GM12878 (cell line): ENCODE measurements at regions not wholly inside any gene's neighbourhood (a gene's known extent, or its start where the extent isn't known, plus 50 kb on each side); places are given as distances from the start of the nearest gene placed in this dataset.

ENCODE experiments used
- ATAC-seq: fragments of 200-7000 bp; cut with Tn5 transposase; 3 replicates; pipeline ENCODE4 v1.9.1; 2020; ENCODE audit warnings: mild to moderate bottlenecking, moderate library complexity
- BruUV-seq: library from RNA; stranded (reverse); fragments of 400-500 nt; replicated peaks from 2 replicates; lab custom pipeline; 2021; lab: Mats Ljungman, UMichigan
- CTCF ChIA-PET: fragments of 300-600 bp; sonication (Branson Sonifier 250); formaldehyde crosslinking; extraction: SDS; loops from one replicate; lab custom pipeline; 2021; ENCODE audit warnings: inconsistent platforms; lab: Yijun Ruan, JAX
- POLR2A ChIA-PET: fragments of 350-600 bp; formaldehyde crosslinking; extraction: SDS; loops from one replicate; lab custom pipeline; 2021; ENCODE audit warnings: inconsistent platforms; lab: Charles Lee
- RAD21 ChIA-PET: fragments of 300-600 bp; sonication (Branson Sonifier 250); formaldehyde crosslinking; loops from one replicate; lab custom pipeline; 2023; ENCODE audit warnings: antibody characterized with exemption; ENCODE audit not compliant: unreplicated experiment; lab: Charles Lee
- SMC1A ChIA-PET: fragments of 300-600 bp; sonication (Branson Sonifier 250); formaldehyde crosslinking; loops from one replicate; lab custom pipeline; 2023; ENCODE audit not compliant: unreplicated experiment, uncharacterized antibody; lab: Charles Lee
- DNase-seq: peaks from one replicate; pipeline ENCODE4 v3.0.0-alpha.2; 2011; ENCODE audit warnings: low read depth, low spot score
- FAIRE-seq: peaks from 3 replicates; lab custom pipeline; 2011; peaks lifted over from hg19 to GRCh38; lab: Jason Lieb, UNC
- H2AFZ ChIP-seq: 2 replicates; pipeline ENCODE4 v1.6.0; 2011; ENCODE audit warnings: low read depth, low read length, control low read depth; ENCODE audit not compliant: control insufficient read depth
- H3K27ac ChIP-seq: 2 replicates; pipeline ENCODE4 v1.5.1; 2011; ENCODE audit warnings: control low read depth; ENCODE audit not compliant: control insufficient read depth, insufficient read depth
- H3K27me3 ChIP-seq, 2 experiments: replicated peaks in 1 of 2; 2 replicates each; pipeline versions ENCODE4 v1.6.0 to v1.6.1; 2011; ENCODE audit warnings: low read length in 1 of 2; ENCODE audit not compliant: control insufficient read depth in 2 of 2, insufficient read depth in 2 of 2
- H3K36me3 ChIP-seq, 2 experiments: 2 replicates each; pipeline ENCODE4 v1.5.1; 2011; ENCODE audit warnings: low read length in 1 of 2; ENCODE audit not compliant: control insufficient read depth in 2 of 2, insufficient read depth in 2 of 2
- H3K4me1 ChIP-seq: 2 replicates; pipeline ENCODE4 v1.6.1; 2011; ENCODE audit warnings: mild to moderate bottlenecking, low read length, moderate library complexity, mixed read lengths; ENCODE audit not compliant: control insufficient read depth, insufficient read depth
- H3K4me2 ChIP-seq: 2 replicates; pipeline ENCODE4 v1.6.0; 2011; ENCODE audit warnings: control low read depth; ENCODE audit not compliant: control insufficient read depth, insufficient read depth
- H3K4me3 ChIP-seq: fragments of 200-600 bp; sonication (generic); 2 replicates; pipeline ENCODE4 v1.5.1; 2016
- H3K79me2 ChIP-seq: 2 replicates; pipeline ENCODE4 v1.6.0; 2011; ENCODE audit warnings: low read length; ENCODE audit not compliant: control insufficient read depth, insufficient read depth
- H3K9ac ChIP-seq: 2 replicates; pipeline ENCODE4 v1.8.0; 2011; ENCODE audit warnings: low read length, control low read depth, mixed read lengths; ENCODE audit not compliant: control insufficient read depth, insufficient read depth
- H3K9me3 ChIP-seq: replicated peaks from 3 replicates; pipeline ENCODE4 v1.5.1; 2011; ENCODE audit warnings: mild to moderate bottlenecking, low read length; ENCODE audit not compliant: control insufficient read depth, insufficient read depth
- H4K20me1 ChIP-seq: 2 replicates; pipeline ENCODE4 v1.6.0; 2011; ENCODE audit not compliant: control insufficient read depth, insufficient read depth
- CHD4 ChIP-seq: fragments of 200-600 bp; sonication (generic); IDR thresholded peaks from 2 replicates; pipeline ENCODE4 v1.6.1; 2016; ENCODE audit warnings: mild to moderate bottlenecking
- CREB1 ChIP-seq: IDR thresholded peaks from 2 replicates; pipeline ENCODE4 v1.6.1; 2012; ENCODE audit warnings: low read depth, mild to moderate bottlenecking, inconsistent platforms
- EP300 ChIP-seq, 2 experiments: fragments of 150-350 bp in 1 of 2; IDR thresholded peaks; 2 replicates each; pipeline ENCODE4 v1.6.1; 2011 to 2012; ENCODE audit warnings: low read depth in 2 of 2, low read length in 2 of 2, borderline replicate concordance in 1 of 2, improper control_type of control experiment in 1 of 2, inconsistent platforms in 1 of 2; ENCODE audit not compliant: control insufficient read depth in 1 of 2
- ESRRA ChIP-seq: IDR thresholded peaks from 2 replicates; pipeline ENCODE4 v1.6.1; 2012; ENCODE audit warnings: mild to moderate bottlenecking, low read length, improper control_type of control experiment
- GATAD2B ChIP-seq: fragments of 450-650 bp; conservative IDR thresholded peaks from 2 replicates; pipeline ENCODE4 v1.6.1; 2017; ENCODE audit warnings: low read depth, mild to moderate bottlenecking, moderate library complexity
- MYB ChIP-seq: fragments of 150-350 bp; IDR thresholded peaks from 2 replicates; pipeline ENCODE4 v1.6.1; 2014; ENCODE audit warnings: mild to moderate bottlenecking, low read depth, low read length, borderline replicate concordance
- NFIC ChIP-seq: IDR thresholded peaks from 2 replicates; pipeline ENCODE4 v1.6.1; 2012; ENCODE audit warnings: low read depth, mild to moderate bottlenecking, inconsistent platforms, low read length, moderate library complexity
- RELA ChIP-seq: fragments of 450-650 bp; IDR thresholded peaks from 2 replicates; pipeline ENCODE4 v1.8.0; 2014; ENCODE audit warnings: borderline replicate concordance; ENCODE audit not compliant: partially characterized antibody
- SUPT20H ChIP-seq: IDR thresholded peaks from 2 replicates; pipeline ENCODE4 v1.6.1; 2011; ENCODE audit warnings: low read depth, mild to moderate bottlenecking, low read length, moderate library complexity, borderline replicate concordance; ENCODE audit not compliant: control insufficient read depth
- WGBS: methylation state at CpG from one replicate; pipeline ENCODE4 v1.1.6; 2016; ENCODE audit warnings: low lambda C conversion rate; ENCODE audit not compliant: insufficient replicate concordance, insufficient coverage; ENCODE audit errors: missing lambda C conversion rate; 5-methylcytosine and 5-hydroxymethylcytosine counted together
- in situ Hi-C: fragments of 300-500 bp; cut with MboI; formaldehyde crosslinking; loops from 9 replicates; pipeline ENCODE4 v1.14.3; 2018; ENCODE audit warnings: mixed read lengths
- intact Hi-C: fragments of 100-400 bp; cut with micrococcal nuclease; formaldehyde crosslinking; loops from one replicate; pipeline ENCODE4 v1.14.2; 2022; ENCODE audit not compliant: unreplicated experiment
- TF ChIP-seq, protein P1 (sequence below): fragments of 450-650 bp; formaldehyde crosslinking; IDR thresholded peaks from 2 replicates; pipeline ENCODE4 v1.4.0; 2022; ENCODE audit warnings: mild to moderate bottlenecking, moderate library complexity
- TF ChIP-seq, protein P2 (sequence below): fragments of 450-650 bp; IDR thresholded peaks from 2 replicates; pipeline ENCODE4 v1.6.1; 2017; ENCODE audit warnings: mild to moderate bottlenecking, moderate library complexity
- TF ChIP-seq, protein P3 (sequence below): IDR thresholded peaks from 2 replicates; pipeline ENCODE4 v1.6.1; 2012; ENCODE audit warnings: low read depth, low read length, improper control_type of control experiment
- TF ChIP-seq, protein P4 (sequence below): fragments of 150-350 bp; IDR thresholded peaks from 2 replicates; pipeline ENCODE4 v1.6.1; 2016; ENCODE audit warnings: low read depth, low read length

DNA sequence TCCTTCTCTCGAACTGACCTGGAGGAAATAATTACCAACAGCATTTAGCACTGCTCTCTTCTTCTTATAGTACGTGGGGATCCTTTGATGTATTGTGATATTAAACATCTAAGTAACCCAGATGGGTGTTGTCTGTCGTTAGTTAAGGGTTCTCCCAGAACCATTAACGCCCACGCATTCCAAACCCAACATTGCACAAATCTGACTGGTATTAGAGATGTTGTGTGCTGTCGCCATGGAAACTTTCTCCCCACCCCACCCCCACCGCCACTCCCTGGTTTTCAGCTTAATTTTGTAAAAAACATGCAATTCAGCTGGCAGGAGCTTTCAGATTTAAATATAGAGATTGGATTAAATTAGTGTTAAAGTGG, 1495.2 kb downstream of the TBC1D22A start:
- Histone ChIP-seq H3K27me3 (no peaks in the 10 kb centered on the region), H2AFZ (no peak overlapping the region), H3K4me3 (no peak overlapping the region), H3K79me2 (no peaks in the 10 kb centered on the region), H3K4me2 (no peak overlapping the region), H3K9ac (no peak overlapping the region), H3K4me1 (no peaks in the 10 kb centered on the region), H4K20me1 (no peaks in the 10 kb centered on the region), H3K9me3 (no peaks in the 10 kb centered on the region; the same call in 2 of the 3 replicates), H3K36me3 (no peaks in the 10 kb centered on the region), H3K27ac (no peak overlapping the region)
- CTCF ChIA-PET, result no interaction called here
- RAD21 ChIA-PET, result no interaction called here
- ATAC-seq (no peak), DNase-seq (no peak), FAIRE-seq (no peak)
- BruUV-seq, result no TSS peak
- POLR2A ChIA-PET, result no interaction called here
- 23% methylated on average over 7 of the region's 7 CpGs for WGBS
- SMC1A ChIA-PET, result no interaction called here
- intact Hi-C loops (no loop called here), in situ Hi-C loops (no loop called here)
- no peak for TF ChIP-seq CHD4
- no peak for TF ChIP-seq GATAD2B
- TF ChIP-seq NFIC, result no peak
- TF ChIP-seq, protein P1, sequence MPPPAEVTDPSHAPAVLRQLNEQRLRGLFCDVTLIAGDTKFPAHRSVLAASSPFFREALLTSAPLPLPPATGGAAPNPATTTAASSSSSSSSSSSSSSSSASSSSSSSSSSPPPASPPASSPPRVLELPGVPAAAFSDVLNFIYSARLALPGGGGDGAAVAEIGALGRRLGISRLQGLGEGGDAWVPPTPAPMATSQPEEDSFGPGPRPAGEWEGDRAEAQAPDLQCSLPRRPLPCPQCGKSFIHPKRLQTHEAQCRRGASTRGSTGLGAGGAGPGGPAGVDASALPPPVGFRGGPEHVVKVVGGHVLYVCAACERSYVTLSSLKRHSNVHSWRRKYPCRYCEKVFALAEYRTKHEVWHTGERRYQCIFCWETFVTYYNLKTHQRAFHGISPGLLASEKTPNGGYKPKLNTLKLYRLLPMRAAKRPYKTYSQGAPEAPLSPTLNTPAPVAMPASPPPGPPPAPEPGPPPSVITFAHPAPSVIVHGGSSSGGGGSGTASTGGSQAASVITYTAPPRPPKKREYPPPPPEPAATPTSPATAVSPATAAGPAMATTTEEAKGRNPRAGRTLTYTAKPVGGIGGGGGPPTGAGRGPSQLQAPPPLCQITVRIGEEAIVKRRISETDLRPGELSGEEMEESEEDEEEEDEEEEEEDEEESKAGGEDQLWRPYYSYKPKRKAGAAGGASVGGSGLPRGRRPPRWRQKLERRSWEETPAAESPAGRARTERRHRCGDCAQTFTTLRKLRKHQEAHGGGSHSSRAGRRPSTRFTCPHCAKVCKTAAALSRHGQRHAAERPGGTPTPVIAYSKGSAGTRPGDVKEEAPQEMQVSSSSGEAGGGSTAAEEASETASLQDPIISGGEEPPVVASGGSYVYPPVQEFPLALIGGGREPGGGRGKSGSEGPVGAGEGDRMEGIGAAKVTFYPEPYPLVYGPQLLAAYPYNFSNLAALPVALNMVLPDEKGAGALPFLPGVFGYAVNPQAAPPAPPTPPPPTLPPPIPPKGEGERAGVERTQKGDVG (CRISPR knock-in tag), result no peak
- no peak for TF ChIP-seq CREB1
- TF ChIP-seq ESRRA, result no peak
- TF ChIP-seq SUPT20H, result no peak
- no peak for TF ChIP-seq RELA
- TF ChIP-seq, protein P2, sequence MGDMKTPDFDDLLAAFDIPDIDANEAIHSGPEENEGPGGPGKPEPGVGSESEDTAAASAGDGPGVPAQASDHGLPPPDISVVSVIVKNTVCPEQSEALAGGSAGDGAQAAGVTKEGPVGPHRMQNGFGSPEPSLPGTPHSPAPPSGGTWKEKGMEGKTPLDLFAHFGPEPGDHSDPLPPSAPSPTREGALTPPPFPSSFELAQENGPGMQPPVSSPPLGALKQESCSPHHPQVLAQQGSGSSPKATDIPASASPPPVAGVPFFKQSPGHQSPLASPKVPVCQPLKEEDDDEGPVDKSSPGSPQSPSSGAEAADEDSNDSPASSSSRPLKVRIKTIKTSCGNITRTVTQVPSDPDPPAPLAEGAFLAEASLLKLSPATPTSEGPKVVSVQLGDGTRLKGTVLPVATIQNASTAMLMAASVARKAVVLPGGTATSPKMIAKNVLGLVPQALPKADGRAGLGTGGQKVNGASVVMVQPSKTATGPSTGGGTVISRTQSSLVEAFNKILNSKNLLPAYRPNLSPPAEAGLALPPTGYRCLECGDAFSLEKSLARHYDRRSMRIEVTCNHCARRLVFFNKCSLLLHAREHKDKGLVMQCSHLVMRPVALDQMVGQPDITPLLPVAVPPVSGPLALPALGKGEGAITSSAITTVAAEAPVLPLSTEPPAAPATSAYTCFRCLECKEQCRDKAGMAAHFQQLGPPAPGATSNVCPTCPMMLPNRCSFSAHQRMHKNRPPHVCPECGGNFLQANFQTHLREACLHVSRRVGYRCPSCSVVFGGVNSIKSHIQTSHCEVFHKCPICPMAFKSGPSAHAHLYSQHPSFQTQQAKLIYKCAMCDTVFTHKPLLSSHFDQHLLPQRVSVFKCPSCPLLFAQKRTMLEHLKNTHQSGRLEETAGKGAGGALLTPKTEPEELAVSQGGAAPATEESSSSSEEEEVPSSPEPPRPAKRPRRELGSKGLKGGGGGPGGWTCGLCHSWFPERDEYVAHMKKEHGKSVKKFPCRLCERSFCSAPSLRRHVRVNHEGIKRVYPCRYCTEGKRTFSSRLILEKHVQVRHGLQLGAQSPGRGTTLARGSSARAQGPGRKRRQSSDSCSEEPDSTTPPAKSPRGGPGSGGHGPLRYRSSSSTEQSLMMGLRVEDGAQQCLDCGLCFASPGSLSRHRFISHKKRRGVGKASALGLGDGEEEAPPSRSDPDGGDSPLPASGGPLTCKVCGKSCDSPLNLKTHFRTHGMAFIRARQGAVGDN, result no peak
- no peak for TF ChIP-seq MYB
- no peak for TF ChIP-seq EP300 (IDR thresholded peaks at IDR 0.05; ENCODE audit: borderline replicate concordance in 1 of 2, control insufficient read depth in 1 of 2, low read depth in 2 of 2, low read length in 2 of 2)
- TF ChIP-seq, protein P3, sequence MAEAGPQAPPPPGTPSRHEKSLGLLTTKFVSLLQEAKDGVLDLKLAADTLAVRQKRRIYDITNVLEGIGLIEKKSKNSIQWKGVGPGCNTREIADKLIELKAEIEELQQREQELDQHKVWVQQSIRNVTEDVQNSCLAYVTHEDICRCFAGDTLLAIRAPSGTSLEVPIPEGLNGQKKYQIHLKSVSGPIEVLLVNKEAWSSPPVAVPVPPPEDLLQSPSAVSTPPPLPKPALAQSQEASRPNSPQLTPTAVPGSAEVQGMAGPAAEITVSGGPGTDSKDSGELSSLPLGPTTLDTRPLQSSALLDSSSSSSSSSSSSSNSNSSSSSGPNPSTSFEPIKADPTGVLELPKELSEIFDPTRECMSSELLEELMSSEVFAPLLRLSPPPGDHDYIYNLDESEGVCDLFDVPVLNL, result no peak
- TF ChIP-seq, protein P4, sequence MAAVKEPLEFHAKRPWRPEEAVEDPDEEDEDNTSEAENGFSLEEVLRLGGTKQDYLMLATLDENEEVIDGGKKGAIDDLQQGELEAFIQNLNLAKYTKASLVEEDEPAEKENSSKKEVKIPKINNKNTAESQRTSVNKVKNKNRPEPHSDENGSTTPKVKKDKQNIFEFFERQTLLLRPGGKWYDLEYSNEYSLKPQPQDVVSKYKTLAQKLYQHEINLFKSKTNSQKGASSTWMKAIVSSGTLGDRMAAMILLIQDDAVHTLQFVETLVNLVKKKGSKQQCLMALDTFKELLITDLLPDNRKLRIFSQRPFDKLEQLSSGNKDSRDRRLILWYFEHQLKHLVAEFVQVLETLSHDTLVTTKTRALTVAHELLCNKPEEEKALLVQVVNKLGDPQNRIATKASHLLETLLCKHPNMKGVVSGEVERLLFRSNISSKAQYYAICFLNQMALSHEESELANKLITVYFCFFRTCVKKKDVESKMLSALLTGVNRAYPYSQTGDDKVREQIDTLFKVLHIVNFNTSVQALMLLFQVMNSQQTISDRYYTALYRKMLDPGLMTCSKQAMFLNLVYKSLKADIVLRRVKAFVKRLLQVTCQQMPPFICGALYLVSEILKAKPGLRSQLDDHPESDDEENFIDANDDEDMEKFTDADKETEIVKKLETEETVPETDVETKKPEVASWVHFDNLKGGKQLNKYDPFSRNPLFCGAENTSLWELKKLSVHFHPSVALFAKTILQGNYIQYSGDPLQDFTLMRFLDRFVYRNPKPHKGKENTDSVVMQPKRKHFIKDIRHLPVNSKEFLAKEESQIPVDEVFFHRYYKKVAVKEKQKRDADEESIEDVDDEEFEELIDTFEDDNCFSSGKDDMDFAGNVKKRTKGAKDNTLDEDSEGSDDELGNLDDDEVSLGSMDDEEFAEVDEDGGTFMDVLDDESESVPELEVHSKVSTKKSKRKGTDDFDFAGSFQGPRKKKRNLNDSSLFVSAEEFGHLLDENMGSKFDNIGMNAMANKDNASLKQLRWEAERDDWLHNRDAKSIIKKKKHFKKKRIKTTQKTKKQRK, result no peak
